ENCODE measurements at regions not wholly inside any gene's neighbourhood (a gene's known extent, or its start where the extent isn't known, plus 50 kb on each side); places are given as distances from the start of the nearest gene placed in this dataset.
"Not testable (repeated sequence)": the region's sequence is repeated elsewhere in the genome, so short reads cannot be mapped to it uniquely, and the experiment has no call there.

- H3K36me3 ChIP-seq = no peaks in the 10 kb centered on the region
- H3K9me3 ChIP-seq (replicated peaks) = no peaks in the 10 kb centered on the region
- no peak overlapping the region for H3K27ac ChIP-seq
- H3K4me1 ChIP-seq (replicated peaks) = no peaks in the 10 kb centered on the region
- no peak overlapping the region for H3K4me3 ChIP-seq
- H3K27me3 ChIP-seq (replicated peaks) = no peaks in the 10 kb centered on the region
- no peak for DNase-seq (ENCODE audit: low read depth in 1 of 2, low spot score in 2 of 2)
Measured at GRCh38 chr1:222004784-222005183, 262.9 kb upstream of the DUSP10 start.

- no peaks in the 10 kb centered on the region for H3K27me3 ChIP-seq (replicated peaks)
- no peaks in the 10 kb centered on the region for H3K36me3 ChIP-seq
- DNase-seq (ENCODE audit: low read depth in 1 of 2, low spot score in 2 of 2) = no peak
- H3K9me3 ChIP-seq (replicated peaks) = no peaks in the 10 kb centered on the region
- peaks cover 1% of the 10 kb centered on the region for H3K4me1 ChIP-seq (replicated peaks)
- H3K27ac ChIP-seq = no peak overlapping the region
- no peak overlapping the region for H3K4me3 ChIP-seq
Measured at GRCh38 chr1:222004034-222004433, 262.1 kb upstream of the DUSP10 start.

GRCh38 chr1:222002503-222002902, 260.6 kb upstream of the DUSP10 start:
- Histone ChIP-seq H3K36me3 (no peaks in the 10 kb centered on the region), H3K27me3 (replicated peaks) (no peaks in the 10 kb centered on the region), H3K4me1 (replicated peaks) (peaks cover 16% of the 10 kb centered on the region), H3K4me3 (no peak overlapping the region), H3K9me3 (replicated peaks) (no peaks in the 10 kb centered on the region), H3K27ac (no peak overlapping the region)
- no peak for DNase-seq (ENCODE audit: low read depth in 1 of 2, low spot score in 2 of 2)

- no peak overlapping the region for H3K4me3 ChIP-seq
- H3K9me3 ChIP-seq (replicated peaks) = no peaks in the 10 kb centered on the region
- peaks cover 33% of the 10 kb centered on the region for H3K4me1 ChIP-seq (replicated peaks)
- no peak for DNase-seq (ENCODE audit: low read depth in 1 of 2, low spot score in 2 of 2)
- H3K27ac ChIP-seq = no peak overlapping the region
- H3K36me3 ChIP-seq = no peaks in the 10 kb centered on the region
- no peaks in the 10 kb centered on the region for H3K27me3 ChIP-seq (replicated peaks)
Measured at GRCh38 chr1:222000131-222000530, 258.2 kb upstream of the DUSP10 start.

- Histone ChIP-seq H3K4me1 (replicated peaks) (peaks cover 46% of the 10 kb centered on the region), H3K36me3 (no peaks in the 10 kb centered on the region), H3K27ac (0 out of 2 replicates have a peak overlapping the region, but pooled peaks have one; percentile 17), H3K27me3 (replicated peaks) (no peaks in the 10 kb centered on the region), H3K9me3 (replicated peaks) (no peaks in the 10 kb centered on the region), H3K4me3 (no peak overlapping the region)
- DNase-seq (ENCODE audit: low read depth in 1 of 2, low spot score in 2 of 2) = no peak
Measured at GRCh38 chr1:221998781-221999180, 256.9 kb upstream of the DUSP10 start.

GRCh38 chr1:221998186-221998612, 256.3 kb upstream of the DUSP10 start:
- H3K27ac ChIP-seq = peak overlapping the region; percentile 17
- peak in 1 of 2 experiments; percentile 60 for DNase-seq (ENCODE audit: low read depth in 1 of 2, low spot score in 2 of 2)

GRCh38 chr1:221997012-221997411, 255.1 kb upstream of the DUSP10 start:
- not testable (repeated sequence) for H3K9me3 ChIP-seq (replicated peaks); H3K4me3 ChIP-seq; H3K36me3 ChIP-seq; H3K27me3 ChIP-seq (replicated peaks)
- Histone ChIP-seq H3K27ac (peak overlapping the region; percentile 17), H3K4me1 (replicated peaks) (peaks cover 46% of the 10 kb centered on the region)
- peak; percentile 63 to 88 for DNase-seq (ENCODE audit: low read depth in 1 of 2, low spot score in 2 of 2)

More at GRCh38 chr1:221998186-221998612, 256.3 kb upstream of the DUSP10 start:
- Histone ChIP-seq H3K4me3 (no peak overlapping the region), H3K9me3 (replicated peaks) (no peaks in the 10 kb centered on the region), H3K27me3 (replicated peaks) (no peaks in the 10 kb centered on the region), H3K4me1 (replicated peaks) (peaks cover 46% of the 10 kb centered on the region), H3K36me3 (no peaks in the 10 kb centered on the region)

- no peaks in the 10 kb centered on the region for H3K36me3 ChIP-seq
- peak in 1 of 2 experiments; percentile 31 for DNase-seq (ENCODE audit: low read depth in 1 of 2, low spot score in 2 of 2)
- no peak overlapping the region for H3K4me3 ChIP-seq
- H3K4me1 ChIP-seq (replicated peaks) = peaks cover 58% of the 10 kb centered on the region
- H3K9me3 ChIP-seq (replicated peaks) = no peaks in the 10 kb centered on the region
- no peaks in the 10 kb centered on the region for H3K27me3 ChIP-seq (replicated peaks)
- peak overlapping the region; percentile 12 for H3K27ac ChIP-seq
Measured at GRCh38 chr1:221994939-221995338, 253.1 kb upstream of the DUSP10 start.

- Histone ChIP-seq H3K27me3 (replicated peaks) (no peaks in the 10 kb centered on the region), H3K9me3 (replicated peaks) (no peaks in the 10 kb centered on the region), H3K36me3 (no peaks in the 10 kb centered on the region), H3K4me1 (replicated peaks) (peaks cover 59% of the 10 kb centered on the region), H3K27ac (peak overlapping the region; percentile 12), H3K4me3 (no peak overlapping the region)
- no peak for DNase-seq (ENCODE audit: low read depth in 1 of 2, low spot score in 2 of 2)
Measured at GRCh38 chr1:221994274-221994698, 252.4 kb upstream of the DUSP10 start.

GRCh38 chr1:221993444-221993948, 251.6 kb upstream of the DUSP10 start:
- H3K36me3 ChIP-seq = no peaks in the 10 kb centered on the region
- H3K4me1 ChIP-seq (replicated peaks) = peaks cover 53% of the 10 kb centered on the region
- H3K4me3 ChIP-seq = no peak overlapping the region
- no peak overlapping the region for H3K27ac ChIP-seq
- DNase-seq (ENCODE audit: low read depth in 1 of 2, low spot score in 2 of 2) = no peak
- H3K27me3 ChIP-seq (replicated peaks) = no peaks in the 10 kb centered on the region
- no peaks in the 10 kb centered on the region for H3K9me3 ChIP-seq (replicated peaks)

GRCh38 chr1:221992427-221992826, 250.5 kb upstream of the DUSP10 start:
- Histone ChIP-seq H3K27me3 (replicated peaks) (no peaks in the 10 kb centered on the region), H3K9me3 (replicated peaks) (no peaks in the 10 kb centered on the region), H3K4me3 (no peak overlapping the region), H3K36me3 (no peaks in the 10 kb centered on the region), H3K27ac (no peak overlapping the region), H3K4me1 (replicated peaks) (peaks cover 52% of the 10 kb centered on the region)
- no peak for DNase-seq (ENCODE audit: low read depth in 1 of 2, low spot score in 2 of 2)

GRCh38 chr1:221991221-221991620, 249.3 kb upstream of the DUSP10 start:
- no peaks in the 10 kb centered on the region for H3K36me3 ChIP-seq
- no peak overlapping the region for H3K27ac ChIP-seq
- no peak overlapping the region for H3K4me3 ChIP-seq
- peaks cover 43% of the 10 kb centered on the region for H3K4me1 ChIP-seq (replicated peaks)
- DNase-seq (ENCODE audit: low read depth in 1 of 2, low spot score in 2 of 2) = no peak
- no peaks in the 10 kb centered on the region for H3K9me3 ChIP-seq (replicated peaks)
- no peaks in the 10 kb centered on the region for H3K27me3 ChIP-seq (replicated peaks)

GRCh38 chr1:221989741-221990140, 247.9 kb upstream of the DUSP10 start:
- no peaks in the 10 kb centered on the region for H3K9me3 ChIP-seq (replicated peaks)
- DNase-seq (ENCODE audit: low read depth in 1 of 2, low spot score in 2 of 2) = no peak
- no peak overlapping the region for H3K4me3 ChIP-seq
- H3K36me3 ChIP-seq = no peaks in the 10 kb centered on the region
- H3K4me1 ChIP-seq (replicated peaks) = peaks cover 32% of the 10 kb centered on the region
- H3K27me3 ChIP-seq (replicated peaks) = no peaks in the 10 kb centered on the region
- no peak overlapping the region for H3K27ac ChIP-seq

GRCh38 chr1:221988829-221989228, 246.9 kb upstream of the DUSP10 start:
- DNase-seq (ENCODE audit: low read depth in 1 of 2, low spot score in 2 of 2) = no peak
- no peaks in the 10 kb centered on the region for H3K36me3 ChIP-seq
- no peaks in the 10 kb centered on the region for H3K27me3 ChIP-seq (replicated peaks)
- H3K4me3 ChIP-seq = no peak overlapping the region
- no peak overlapping the region for H3K27ac ChIP-seq
- H3K9me3 ChIP-seq (replicated peaks) = no peaks in the 10 kb centered on the region
- peaks cover 24% of the 10 kb centered on the region for H3K4me1 ChIP-seq (replicated peaks)
